ENCODE measurements at regions not wholly inside any gene's neighbourhood (a gene's known extent, or its start where the extent isn't known, plus 50 kb on each side); places are given as distances from the start of the nearest gene placed in this dataset.
"Not testable (repeated sequence)": the region's sequence is repeated elsewhere in the genome, so short reads cannot be mapped to it uniquely, and the experiment has no call there.

DNA sequence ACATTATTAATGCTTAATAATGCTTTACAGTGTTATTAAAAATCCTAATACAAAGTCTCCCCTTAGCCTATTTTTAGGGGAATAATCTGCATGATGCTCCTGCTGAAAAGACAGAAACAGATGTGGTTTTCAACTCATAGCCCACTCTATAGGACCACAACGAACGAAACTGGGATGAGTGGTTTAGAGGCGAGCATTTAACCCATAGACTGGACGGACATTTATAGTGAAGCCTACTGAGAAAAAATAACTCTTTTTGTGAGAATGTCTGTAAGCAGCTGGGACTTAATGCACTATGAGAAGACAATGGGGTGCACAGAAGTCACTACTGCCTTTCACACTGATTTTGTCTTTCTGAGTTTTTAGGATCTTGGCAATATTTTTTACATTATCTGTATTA lies 1599.6 kb upstream of the B3GALT2 start:
- no peak overlapping the region for H3K27ac Mint-ChIP-seq
- DNase-seq, result no peak
- H3K9me3 Mint-ChIP-seq (ENCODE audit: low read depth), result no peaks in the 10 kb centered on the region
- ChIA-PET CTCF (no interaction called here), POLR2A (no interaction called here)
- H3K4me3 Mint-ChIP-seq, result no peak overlapping the region
- intact Hi-C loops (cut with DNase I, micrococcal nuclease), result no loop called here
- no peaks in the 10 kb centered on the region for H3K27me3 Mint-ChIP-seq
- no peaks in the 10 kb centered on the region for H3K36me3 Mint-ChIP-seq (ENCODE audit: low read depth)
- no peak for ATAC-seq
- no peaks in the 10 kb centered on the region for H3K4me1 Mint-ChIP-seq

DNA sequence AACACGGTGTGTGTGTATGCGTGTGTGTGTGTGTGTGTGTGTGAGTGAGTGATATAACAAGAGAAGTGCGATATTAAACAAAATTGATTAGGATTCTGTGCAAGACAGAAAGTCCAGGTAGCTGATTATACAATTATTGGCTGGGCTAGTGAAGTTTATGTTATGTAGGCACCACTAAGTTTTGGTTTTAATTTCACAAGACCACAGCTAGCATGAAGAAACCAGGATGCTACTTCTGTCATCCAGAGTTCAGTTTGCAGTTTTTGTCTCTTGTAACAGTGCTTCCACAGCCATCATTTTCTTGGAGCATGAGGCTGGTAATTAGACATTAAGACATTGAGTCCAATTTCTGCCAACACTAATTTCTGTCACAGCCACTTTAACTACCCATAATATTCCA lies 1590.2 kb upstream of the B3GALT2 start:
- Mint-ChIP-seq H3K4me3 (no peak overlapping the region), H3K4me1 (no peaks in the 10 kb centered on the region), H3K36me3 (ENCODE audit: low read depth) (no peaks in the 10 kb centered on the region), H3K27me3 (no peaks in the 10 kb centered on the region), H3K9me3 (ENCODE audit: low read depth) (peaks cover 4% of the 10 kb centered on the region), H3K27ac (no peak overlapping the region)
- ChIA-PET CTCF (no interaction called here), POLR2A (no interaction called here)
- DNase-seq (no peak), ATAC-seq (no peak)
- intact Hi-C loops (cut with DNase I, micrococcal nuclease), result no loop called here

DNA sequence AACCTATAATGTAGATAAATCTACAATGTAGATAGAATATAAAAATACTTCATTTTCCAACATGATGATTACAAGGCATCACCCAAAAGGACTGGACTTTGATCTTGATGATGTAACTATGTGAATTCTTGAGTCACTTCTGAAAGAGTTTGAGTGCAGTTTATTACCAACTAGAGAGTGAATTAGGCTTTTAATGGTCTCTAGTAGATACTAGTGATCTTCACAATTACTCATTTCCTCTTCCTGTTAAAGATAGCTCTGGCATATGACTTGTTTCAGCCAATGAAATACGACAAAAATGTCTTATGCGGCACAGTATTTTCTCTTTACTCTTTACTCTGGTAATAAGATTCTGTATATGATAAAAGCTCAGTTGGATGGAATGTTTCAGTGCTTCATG lies 1588.1 kb upstream of the B3GALT2 start:
- no peak for DNase-seq
- intact Hi-C loops (cut with DNase I, micrococcal nuclease), result no loop called here
- Mint-ChIP-seq H3K27ac (no peak overlapping the region), H3K36me3 (ENCODE audit: low read depth) (no peaks in the 10 kb centered on the region), H3K4me3 (no peak overlapping the region), H3K9me3 (ENCODE audit: low read depth) (peaks cover 4% of the 10 kb centered on the region), H3K4me1 (no peaks in the 10 kb centered on the region), H3K27me3 (no peaks in the 10 kb centered on the region)
- ChIA-PET CTCF (no interaction called here), POLR2A (no interaction called here)
- ATAC-seq, result no peak

DNA sequence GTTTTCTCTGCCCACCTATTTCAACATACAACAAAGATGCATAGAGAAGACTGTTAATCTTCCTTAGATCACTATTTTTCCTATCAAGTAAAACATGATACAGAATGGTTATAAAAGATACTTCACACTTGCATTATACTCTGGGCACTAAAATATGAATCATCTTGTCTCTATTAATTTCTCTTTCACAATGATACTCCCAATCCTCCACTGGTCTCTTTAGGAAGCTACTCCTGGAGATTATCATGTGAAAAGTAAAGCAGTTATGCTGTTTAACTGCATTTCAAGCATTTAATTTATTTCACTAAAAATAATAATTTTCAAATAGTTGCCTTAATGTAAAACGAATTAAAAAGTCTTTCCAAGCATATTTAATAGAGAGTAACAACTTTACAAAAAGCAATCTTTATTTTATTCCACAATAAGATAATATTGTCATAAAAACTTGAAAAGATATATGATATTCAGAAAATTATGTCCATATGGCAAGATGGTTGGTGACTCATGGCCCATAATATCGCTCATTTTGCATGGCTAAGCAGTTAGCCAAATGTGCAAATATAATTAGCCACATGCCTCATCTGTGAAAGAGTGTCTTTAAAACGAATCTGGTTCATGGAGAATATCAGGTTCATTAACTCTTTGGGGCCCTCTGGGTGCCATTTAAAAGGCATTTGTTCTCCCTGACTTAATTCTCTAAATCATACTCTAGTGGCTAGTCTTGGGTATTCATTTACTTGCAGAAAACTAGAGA lies 1569.0 kb upstream of the B3GALT2 start:
- no peaks in the 10 kb centered on the region for H3K27me3 Mint-ChIP-seq
- ATAC-seq, result no peak
- ChIA-PET POLR2A (no interaction called here), CTCF (no interaction called here)
- no peak overlapping the region for H3K4me3 Mint-ChIP-seq
- no peaks in the 10 kb centered on the region for H3K9me3 Mint-ChIP-seq (ENCODE audit: low read depth)
- intact Hi-C loops (cut with DNase I, micrococcal nuclease), result no loop called here
- no peak for DNase-seq
- H3K27ac Mint-ChIP-seq, result no peak overlapping the region
- no peaks in the 10 kb centered on the region for H3K4me1 Mint-ChIP-seq
- no peaks in the 10 kb centered on the region for H3K36me3 Mint-ChIP-seq (ENCODE audit: low read depth)

DNA sequence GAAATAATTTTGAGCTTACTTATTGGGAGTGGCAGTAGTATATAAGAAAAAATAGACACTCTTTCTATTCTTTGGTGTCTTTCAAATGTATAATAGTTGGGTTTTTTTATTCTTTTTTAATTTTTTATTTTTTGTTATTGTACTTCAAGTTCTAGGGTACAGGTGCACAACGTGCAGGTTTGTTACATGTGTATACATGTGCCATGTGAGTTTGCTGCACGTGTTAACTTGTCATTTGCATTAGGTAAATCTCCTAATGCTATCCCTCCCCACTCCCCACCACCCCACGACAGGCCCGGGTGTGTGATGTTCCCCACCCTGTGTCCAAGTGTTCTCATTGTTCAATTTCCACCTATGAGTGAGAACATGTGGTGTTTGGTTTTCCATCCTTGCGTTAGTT lies 1552.4 kb upstream of the B3GALT2 start:
- POLR2A ChIA-PET; H3K4me1 Mint-ChIP-seq; H3K36me3 Mint-ChIP-seq (ENCODE audit: low read depth); ATAC-seq; intact Hi-C loops (cut with DNase I, micrococcal nuclease); H3K27ac Mint-ChIP-seq; H3K9me3 Mint-ChIP-seq (ENCODE audit: low read depth); H3K27me3 Mint-ChIP-seq; H3K4me3 Mint-ChIP-seq; DNase-seq: not testable (repeated sequence)
- CTCF ChIA-PET, result interaction anchor here (0.6 to 1.2 kb wide), 2 partner anchors 21 to 109 kb away, joined by 3 read pairs; no protein-coding TSS in a partner anchor

DNA sequence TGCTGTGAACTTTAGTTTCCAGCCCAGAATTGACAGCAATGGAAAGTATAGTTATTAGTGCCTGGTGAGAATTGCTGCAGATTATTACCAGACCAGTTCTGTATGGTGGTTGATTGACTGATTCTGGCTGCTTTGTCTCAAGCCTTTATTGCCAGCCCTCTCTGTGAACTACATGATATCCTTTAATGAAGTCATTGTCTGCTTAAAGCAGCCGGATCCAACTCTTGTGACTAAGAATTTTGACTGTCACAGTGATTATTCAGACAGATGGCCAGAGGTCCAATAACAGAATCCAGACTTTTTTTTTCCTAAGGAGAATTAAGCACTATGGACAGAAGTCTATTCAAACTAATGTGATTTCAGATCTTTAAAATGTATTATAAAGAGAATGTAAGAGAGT lies 1548.6 kb upstream of the B3GALT2 start:
- no peak overlapping the region for H3K4me3 Mint-ChIP-seq
- POLR2A ChIA-PET, result interaction anchor here (0.6 kb wide), 1 partner anchor 212 kb away, joined by 4 read pairs; no protein-coding TSS in a partner anchor
- no peaks in the 10 kb centered on the region for H3K27me3 Mint-ChIP-seq
- no peak overlapping the region for H3K27ac Mint-ChIP-seq
- H3K9me3 Mint-ChIP-seq (ENCODE audit: low read depth), result no peaks in the 10 kb centered on the region
- ATAC-seq, result no peak
- no peaks in the 10 kb centered on the region for H3K36me3 Mint-ChIP-seq (ENCODE audit: low read depth)
- intact Hi-C loops (cut with DNase I, micrococcal nuclease), result no loop called here
- H3K4me1 Mint-ChIP-seq, result no peaks in the 10 kb centered on the region
- DNase-seq, result no peak
- CTCF ChIA-PET, result no interaction called here

DNA sequence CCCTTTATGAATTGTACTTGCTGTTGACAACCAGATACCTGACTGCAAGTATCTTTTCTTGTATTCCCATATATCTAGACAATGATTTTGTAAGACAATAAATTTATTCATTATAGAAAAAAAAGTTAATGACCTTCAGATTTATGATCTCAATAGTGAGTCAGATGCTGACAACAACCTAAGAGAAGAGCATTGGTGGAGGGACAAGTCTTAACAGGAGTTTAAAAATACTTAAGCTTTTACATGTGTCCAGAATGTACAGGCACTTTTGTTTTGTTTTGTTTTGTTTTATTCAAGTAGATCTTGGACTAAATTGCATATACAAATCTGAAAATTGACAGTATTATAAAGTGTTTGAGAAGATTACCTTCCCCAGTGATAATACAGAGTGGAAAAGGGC lies 1544.6 kb upstream of the B3GALT2 start:
- Mint-ChIP-seq H3K27ac (no peak overlapping the region), H3K4me1 (no peaks in the 10 kb centered on the region), H3K36me3 (ENCODE audit: low read depth) (no peaks in the 10 kb centered on the region), H3K27me3 (no peaks in the 10 kb centered on the region), H3K4me3 (no peak overlapping the region), H3K9me3 (ENCODE audit: low read depth) (no peaks in the 10 kb centered on the region)
- no peak for ATAC-seq
- intact Hi-C loops (cut with DNase I, micrococcal nuclease), result no loop called here
- DNase-seq, result no peak
- POLR2A ChIA-PET, result no interaction called here
- CTCF ChIA-PET, result no interaction called here

DNA sequence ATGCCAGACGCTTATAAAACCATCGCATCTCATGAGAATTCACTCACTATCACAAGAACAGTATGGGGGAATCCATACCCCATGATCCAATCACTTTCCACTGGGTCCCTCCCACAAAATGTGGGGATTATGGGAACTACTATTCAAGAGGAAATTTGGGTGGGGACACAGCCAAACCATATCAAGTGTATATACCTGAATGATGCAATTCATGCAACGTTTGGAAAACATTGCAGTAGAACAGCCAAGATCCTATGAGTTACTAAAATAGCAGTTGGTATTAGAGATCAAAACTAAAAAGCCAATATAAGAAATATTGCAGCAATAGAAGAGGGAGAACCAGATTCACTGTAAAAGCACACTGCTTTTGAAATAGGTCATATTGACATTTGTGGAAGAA lies 1543.9 kb upstream of the B3GALT2 start:
- Mint-ChIP-seq H3K4me1 (no peaks in the 10 kb centered on the region), H3K9me3 (ENCODE audit: low read depth) (no peaks in the 10 kb centered on the region), H3K4me3 (no peak overlapping the region), H3K27me3 (no peaks in the 10 kb centered on the region), H3K36me3 (ENCODE audit: low read depth) (no peaks in the 10 kb centered on the region), H3K27ac (no peak overlapping the region)
- intact Hi-C loops (cut with DNase I, micrococcal nuclease), result no loop called here
- ChIA-PET CTCF (no interaction called here), POLR2A (no interaction called here)
- no peak for ATAC-seq
- no peak for DNase-seq

DNA sequence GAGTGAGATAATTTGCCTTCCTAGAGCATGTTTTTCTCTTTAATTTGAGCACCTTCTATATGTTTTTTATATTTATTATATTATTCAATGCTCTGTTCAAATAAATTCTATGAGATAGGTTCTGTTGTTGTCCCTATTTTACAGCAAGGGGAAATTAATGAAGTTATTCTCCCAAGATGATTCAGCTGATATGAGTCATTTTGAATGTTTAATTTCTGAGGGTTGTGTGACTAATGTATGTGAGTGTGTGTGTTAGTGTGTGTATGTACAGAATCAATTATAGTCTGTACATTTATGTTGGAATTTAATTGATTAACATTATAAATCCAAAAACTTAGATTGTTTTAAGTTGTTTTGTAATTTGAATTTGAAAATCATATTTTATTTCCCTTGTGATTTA lies 1536.7 kb upstream of the B3GALT2 start:
- DNase-seq (no peak), ATAC-seq (no peak)
- H3K4me1 Mint-ChIP-seq, result no peaks in the 10 kb centered on the region
- intact Hi-C loops (cut with DNase I, micrococcal nuclease), result no loop called here
- H3K4me3 Mint-ChIP-seq, result no peak overlapping the region
- CTCF ChIA-PET, result no interaction called here
- no peaks in the 10 kb centered on the region for H3K36me3 Mint-ChIP-seq (ENCODE audit: low read depth)
- no peaks in the 10 kb centered on the region for H3K27me3 Mint-ChIP-seq
- no peaks in the 10 kb centered on the region for H3K9me3 Mint-ChIP-seq (ENCODE audit: low read depth)
- POLR2A ChIA-PET, result no interaction called here
- no peak overlapping the region for H3K27ac Mint-ChIP-seq

DNA sequence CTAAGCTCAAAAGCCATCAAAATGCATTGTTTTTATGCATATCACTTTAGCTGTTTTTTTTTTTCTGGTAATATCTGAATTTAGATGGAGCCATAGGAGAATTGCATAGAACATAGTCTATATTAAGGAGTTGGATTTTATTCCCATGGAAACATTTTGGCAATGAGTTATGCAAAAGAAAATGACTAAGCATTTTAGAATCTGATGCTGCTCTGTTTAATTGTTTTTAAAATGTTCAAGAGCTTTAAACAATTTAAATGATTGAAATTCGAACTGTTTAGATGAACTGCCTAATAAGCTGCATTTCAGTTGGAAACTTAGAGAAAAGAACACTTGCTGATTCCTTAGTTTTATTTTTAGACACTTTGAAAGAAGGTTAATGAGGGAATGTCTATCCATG lies 1531.5 kb upstream of the B3GALT2 start:
- Mint-ChIP-seq H3K4me3 (no peak overlapping the region), H3K4me1 (no peaks in the 10 kb centered on the region), H3K27me3 (no peaks in the 10 kb centered on the region), H3K9me3 (ENCODE audit: low read depth) (no peaks in the 10 kb centered on the region), H3K27ac (no peak overlapping the region), H3K36me3 (ENCODE audit: low read depth) (no peaks in the 10 kb centered on the region)
- ChIA-PET CTCF (interaction anchor here (1.2 to 1.3 kb wide), 2 partner anchors 21 to 28 kb away, joined by 3 to 5 read pairs; no protein-coding TSS in a partner anchor), POLR2A (no interaction called here)
- no peak for ATAC-seq
- intact Hi-C loops (cut with DNase I, micrococcal nuclease), result no loop called here
- DNase-seq, result no peak

DNA sequence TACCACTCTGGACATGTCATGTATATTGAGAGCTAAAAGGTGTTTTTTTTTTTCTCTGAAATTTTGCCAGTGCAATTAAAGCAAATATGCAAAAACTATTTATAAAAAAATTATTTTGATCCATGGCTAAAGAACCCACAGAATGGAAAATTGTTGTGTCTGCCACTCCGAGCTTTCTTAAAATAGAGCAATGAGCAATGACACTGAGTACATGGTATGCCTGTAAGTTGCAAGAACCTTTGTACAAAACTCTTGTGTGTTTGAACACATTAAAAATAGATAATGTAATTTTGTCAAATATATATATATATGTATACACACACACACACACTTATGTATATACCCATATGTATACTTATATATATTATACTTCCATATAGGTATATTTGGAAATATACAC lies 1530.9 kb upstream of the B3GALT2 start:
- POLR2A ChIA-PET, result no interaction called here
- H3K9me3 Mint-ChIP-seq (ENCODE audit: low read depth), result no peaks in the 10 kb centered on the region
- no peak overlapping the region for H3K4me3 Mint-ChIP-seq
- no peaks in the 10 kb centered on the region for H3K27me3 Mint-ChIP-seq
- CTCF ChIA-PET, result no interaction called here
- DNase-seq (no peak), ATAC-seq (no peak)
- H3K4me1 Mint-ChIP-seq, result no peaks in the 10 kb centered on the region
- no peaks in the 10 kb centered on the region for H3K36me3 Mint-ChIP-seq (ENCODE audit: low read depth)
- intact Hi-C loops (cut with DNase I, micrococcal nuclease), result no loop called here
- no peak overlapping the region for H3K27ac Mint-ChIP-seq

DNA sequence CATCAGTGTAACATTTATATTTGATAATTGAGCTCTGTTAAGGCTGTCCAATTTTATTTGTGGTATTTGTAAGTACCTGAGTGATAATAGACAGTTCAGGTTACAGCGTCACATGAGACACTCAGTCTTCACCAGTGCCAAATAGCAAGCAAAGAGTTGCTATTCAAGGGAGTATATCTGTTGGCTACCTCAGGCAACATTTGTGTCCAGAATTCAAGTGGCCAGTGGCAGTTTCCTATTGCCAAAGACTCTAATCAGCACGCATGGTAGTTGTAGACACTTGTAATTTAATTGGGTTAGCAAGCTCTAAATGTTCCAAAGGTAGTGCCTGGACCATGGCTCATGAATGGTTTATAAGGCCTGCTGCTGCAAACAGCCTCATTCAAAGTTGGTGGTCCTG lies 1524.3 kb upstream of the B3GALT2 start:
- ChIA-PET POLR2A (no interaction called here), CTCF (no interaction called here)
- H3K27me3 Mint-ChIP-seq, result no peaks in the 10 kb centered on the region
- DNase-seq, result no peak
- H3K9me3 Mint-ChIP-seq (ENCODE audit: low read depth), result peaks cover 2% of the 10 kb centered on the region
- no peaks in the 10 kb centered on the region for H3K4me1 Mint-ChIP-seq
- no peak overlapping the region for H3K27ac Mint-ChIP-seq
- intact Hi-C loops (cut with DNase I, micrococcal nuclease), result no loop called here
- no peak for ATAC-seq
- H3K4me3 Mint-ChIP-seq, result no peak overlapping the region
- no peaks in the 10 kb centered on the region for H3K36me3 Mint-ChIP-seq (ENCODE audit: low read depth)

DNA sequence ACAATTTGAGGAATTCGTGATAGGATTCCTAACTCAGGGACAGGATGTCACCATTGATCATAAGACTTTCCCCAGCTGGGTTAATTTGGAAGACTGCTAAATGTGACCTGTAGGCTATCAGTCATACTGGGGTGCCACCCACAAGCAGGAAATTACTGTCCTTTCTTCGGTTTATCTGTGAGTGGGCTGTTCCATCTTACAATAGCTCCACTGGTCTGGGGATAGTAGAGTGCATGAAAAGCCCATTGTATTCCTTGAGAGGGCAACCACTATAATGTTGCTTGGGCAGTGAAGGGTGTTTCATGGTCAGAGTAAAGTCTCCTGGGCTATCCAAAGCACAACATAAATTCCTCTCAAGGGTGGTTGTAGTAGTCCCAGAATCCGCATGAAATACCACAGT lies 1523.0 kb upstream of the B3GALT2 start:
- H3K36me3 Mint-ChIP-seq (ENCODE audit: low read depth), result no peaks in the 10 kb centered on the region
- CTCF ChIA-PET, result no interaction called here
- intact Hi-C loops (cut with DNase I, micrococcal nuclease), result no loop called here
- POLR2A ChIA-PET, result no interaction called here
- H3K27me3 Mint-ChIP-seq, result no peaks in the 10 kb centered on the region
- H3K4me3 Mint-ChIP-seq, result no peak overlapping the region
- no peak for DNase-seq
- no peak for ATAC-seq
- H3K9me3 Mint-ChIP-seq (ENCODE audit: low read depth), result peaks cover 2% of the 10 kb centered on the region
- no peak overlapping the region for H3K27ac Mint-ChIP-seq
- no peaks in the 10 kb centered on the region for H3K4me1 Mint-ChIP-seq
